Suprapubic skin (tissue), 4 donors: ENCODE measurements at regions not wholly inside any gene's neighbourhood (a gene's known extent, or its start where the extent isn't known, plus 50 kb on each side); places are given as distances from the start of the nearest gene placed in this dataset.

Experiments used
- DNase-seq, 2 donors: peaks; one replicate each; pipeline ENCODE4 v3.0.0-alpha.2; 2019; ENCODE audit warnings: low spot score in 2 of 2
- H3K27ac ChIP-seq: fragments of 200-600 bp; sonication (generic); one replicate; pipeline ENCODE4 v1.5.1; 2019
- H3K27me3 ChIP-seq: fragments of 200-600 bp; sonication (generic); one replicate; pipeline ENCODE4 v1.5.1; 2019
- H3K36me3 ChIP-seq: fragments of 200-600 bp; sonication (generic); one replicate; pipeline ENCODE4 v1.5.1; 2019
- H3K4me1 ChIP-seq: fragments of 200-600 bp; sonication (generic); one replicate; pipeline ENCODE4 v1.5.1; 2019
- H3K4me3 ChIP-seq: fragments of 200-600 bp; sonication (generic); one replicate; pipeline ENCODE4 v1.5.1; 2019; ENCODE audit warnings: mild to moderate bottlenecking
- H3K9me3 ChIP-seq: fragments of 200-600 bp; sonication (generic); one replicate; pipeline ENCODE4 v1.5.1; 2019
- CTCF ChIP-seq, 2 donors: fragments of 200-600 bp in 1 of 2; fragments of 450-650 bp in 1 of 2; sonication (generic) in 1 of 2; IDR thresholded peaks; one replicate each; pipeline ENCODE4 v1.5.1; 2016 to 2019; ENCODE audit warnings: antibody characterized with exemption in 2 of 2, mild to moderate bottlenecking in 1 of 2, moderate library complexity in 1 of 2
- EP300 ChIP-seq: sonication (generic); formaldehyde crosslinking; IDR thresholded peaks from one replicate; pipeline ENCODE4 v1.6.1; 2017; ENCODE audit warnings: antibody characterized with exemption
- POLR2A ChIP-seq, 2 donors: fragments of 450-650 bp; IDR thresholded peaks; one replicate each; pipeline ENCODE4 v1.6.1; 2017; ENCODE audit warnings: antibody characterized with exemption in 2 of 2, mild to moderate bottlenecking in 2 of 2, moderate library complexity in 2 of 2
- POLR2AphosphoS5 ChIP-seq, 3 donors: sonication (generic); formaldehyde crosslinking; IDR thresholded peaks; one replicate each; pipeline ENCODE4 v1.6.1; 2017; ENCODE audit warnings: antibody characterized with exemption in 3 of 3
- whole genome bisulfite sequencing: methylation state at CpG from one replicate; pipeline ENCODE4 v1.1.5; 2018; 5-methylcytosine and 5-hydroxymethylcytosine counted together

- H3K9me3 ChIP-seq: no peaks in the 10 kb centered on the region
- WGBS: 57% methylated on average over 3 of the region's 3 CpGs
- no peaks in the 10 kb centered on the region for H3K36me3 ChIP-seq
- H3K4me1 ChIP-seq: peaks cover 30% of the 10 kb centered on the region
- no peaks in the 10 kb centered on the region for H3K27me3 ChIP-seq
- H3K4me3 ChIP-seq: no peak overlapping the region
- DNase-seq: no peak
- TF ChIP-seq POLR2A (IDR thresholded peaks at IDR 0.05) (no peak), POLR2AphosphoS5 (IDR thresholded peaks at IDR 0.05) (no peak), EP300 (no peak), CTCF (IDR thresholded peaks at IDR 0.05) (no peak)
- peak overlapping the region; percentile 6 for H3K27ac ChIP-seq
Measured at GRCh38 chr12:68450947-68451260, 118.7 kb upstream of the MDM1 start.

- DNase-seq: peak in 1 of 2 donors; percentile 67
- TF ChIP-seq CTCF (IDR thresholded peaks at IDR 0.05): no peak
- TF ChIP-seq POLR2AphosphoS5 (IDR thresholded peaks at IDR 0.05): peak in 1 of 3 donors; percentile 9
- Histone ChIP-seq H3K9me3 (no peaks in the 10 kb centered on the region), H3K4me1 (peaks cover 31% of the 10 kb centered on the region), H3K27me3 (no peaks in the 10 kb centered on the region), H3K4me3 (no peak overlapping the region), H3K27ac (peak overlapping the region; percentile 6), H3K36me3 (no peaks in the 10 kb centered on the region)
- 17% methylated on average over 6 of the region's 6 CpGs for WGBS
Measured at GRCh38 chr12:68451261-68452077, 119.3 kb upstream of the MDM1 start.

- Histone ChIP-seq H3K4me1 (peaks cover 30% of the 10 kb centered on the region), H3K36me3 (no peaks in the 10 kb centered on the region), H3K9me3 (no peaks in the 10 kb centered on the region), H3K27ac (no peak overlapping the region), H3K4me3 (no peak overlapping the region), H3K27me3 (no peaks in the 10 kb centered on the region)
- TF ChIP-seq POLR2AphosphoS5 (IDR thresholded peaks at IDR 0.05) (no peak), EP300 (no peak), POLR2A (IDR thresholded peaks at IDR 0.05) (no peak), CTCF (IDR thresholded peaks at IDR 0.05) (no peak)
- DNase-seq: no peak
- 14% methylated on average over 3 of the region's 3 CpGs for WGBS
Measured at GRCh38 chr12:68452078-68452715, 120.0 kb upstream of the MDM1 start.

GRCh38 chr12:68453278-68453677 is 121.1 kb upstream of the MDM1 start:
- 80% methylated on average over 3 of the region's 3 CpGs for WGBS
- Histone ChIP-seq H3K27me3 (no peaks in the 10 kb centered on the region), H3K27ac (no peak overlapping the region), H3K9me3 (no peaks in the 10 kb centered on the region), H3K36me3 (no peaks in the 10 kb centered on the region), H3K4me3 (no peak overlapping the region), H3K4me1 (peaks cover 30% of the 10 kb centered on the region)
- no peak for DNase-seq
- TF ChIP-seq CTCF (IDR thresholded peaks at IDR 0.05) (no peak), POLR2AphosphoS5 (IDR thresholded peaks at IDR 0.05) (no peak), EP300 (no peak), POLR2A (IDR thresholded peaks at IDR 0.05) (no peak)

- Histone ChIP-seq H3K4me1 (peaks cover 30% of the 10 kb centered on the region), H3K9me3 (no peaks in the 10 kb centered on the region), H3K36me3 (no peaks in the 10 kb centered on the region), H3K27ac (no peak overlapping the region), H3K27me3 (no peaks in the 10 kb centered on the region), H3K4me3 (no peak overlapping the region)
- TF ChIP-seq EP300 (no peak), CTCF (IDR thresholded peaks at IDR 0.05) (no peak), POLR2AphosphoS5 (IDR thresholded peaks at IDR 0.05) (no peak), POLR2A (IDR thresholded peaks at IDR 0.05) (no peak)
- no peak for DNase-seq
- WGBS: 67% methylated on average over 5 of the region's 5 CpGs
Measured at GRCh38 chr12:68453876-68454275, 121.7 kb upstream of the MDM1 start.
